ENCODE measurements at regions not wholly inside any gene's neighbourhood (a gene's known extent, or its start where the extent isn't known, plus 50 kb on each side); places are given as distances from the start of the nearest gene placed in this dataset.

DNA sequence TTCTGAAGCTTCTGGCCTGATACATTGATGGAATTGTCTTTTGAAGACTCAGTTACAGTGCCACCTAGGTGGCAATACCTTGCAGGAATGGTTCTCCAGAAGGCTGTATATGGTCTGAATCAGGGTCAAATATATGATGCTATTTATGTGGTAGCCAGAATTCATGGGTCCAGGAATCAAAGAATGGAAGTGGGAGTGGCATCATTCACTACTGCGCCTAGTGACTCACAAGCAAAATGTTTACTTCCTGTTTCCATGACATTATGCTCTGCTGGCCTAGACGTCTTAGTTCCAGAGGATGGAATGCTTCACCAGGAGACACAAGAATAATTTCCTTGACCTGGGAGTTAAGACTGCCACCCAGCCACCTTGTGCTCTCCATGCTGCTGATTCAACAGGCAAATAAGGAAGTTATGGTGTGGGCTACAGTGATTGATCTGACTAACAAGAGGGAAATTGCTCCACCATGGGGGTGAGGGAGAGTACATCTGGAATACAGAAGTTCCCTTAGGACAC lies 491.8 kb downstream of the ETS1 start:
- no peak for DNase-seq

DNA sequence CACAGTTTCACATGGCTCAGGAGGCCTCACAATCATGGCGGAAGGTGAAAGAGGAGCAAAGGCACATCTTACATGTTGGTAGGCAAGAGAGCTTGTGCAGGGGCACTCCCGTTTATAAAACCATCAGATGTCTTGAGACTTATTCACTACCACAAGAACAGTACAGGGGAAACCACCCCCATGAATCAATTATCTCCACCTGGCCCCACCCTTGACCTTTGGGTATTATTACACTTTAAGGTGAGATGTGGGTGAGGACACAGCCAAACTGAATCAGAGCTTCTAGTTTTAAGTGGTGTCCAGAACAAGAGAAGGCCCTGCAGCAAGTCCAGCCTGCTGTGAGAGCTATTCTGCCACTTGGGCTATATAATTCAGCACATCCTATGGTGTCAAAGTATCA lies 493.7 kb downstream of the ETS1 start:
- DNase-seq = no peak

DNA sequence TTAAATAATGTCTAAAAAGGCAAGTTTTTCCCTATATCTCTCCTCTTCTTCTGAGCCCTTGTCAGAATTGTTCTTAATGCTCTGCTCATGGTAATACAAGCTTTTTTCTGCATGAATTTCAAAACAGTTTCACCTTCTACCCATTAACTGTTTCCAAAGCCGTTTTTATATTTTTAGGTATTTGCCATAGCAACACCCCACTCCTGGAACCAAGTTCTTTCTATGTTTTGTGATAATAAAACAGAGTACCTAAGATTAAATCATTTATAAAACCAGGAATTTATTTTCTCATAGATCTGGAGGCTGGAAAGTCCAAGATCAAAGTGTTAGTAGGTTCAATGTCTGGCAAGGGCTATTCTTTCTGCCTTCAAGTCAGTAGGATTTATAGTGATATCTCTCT lies 497.4 kb downstream of the ETS1 start:
- DNase-seq = no peak

DNA sequence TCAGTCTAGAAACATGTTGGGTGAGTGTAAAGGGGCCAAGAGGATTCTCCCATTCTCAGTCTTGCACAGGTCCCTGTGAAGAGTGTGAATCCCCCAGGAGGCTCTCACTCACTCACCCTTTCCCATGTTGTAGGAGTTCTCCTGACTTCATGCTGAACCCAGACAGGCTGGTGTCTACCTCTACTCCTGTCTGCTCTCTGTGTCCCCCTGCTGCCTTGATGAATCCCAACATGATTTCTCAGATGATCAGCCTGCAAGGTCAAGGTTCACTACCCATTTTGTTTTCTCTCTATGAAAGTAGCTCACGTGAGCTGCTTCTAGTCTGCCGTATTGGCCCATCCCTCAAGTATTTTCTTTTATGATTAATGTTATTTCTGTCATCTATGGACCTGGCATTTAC lies 500.6 kb downstream of the ETS1 start:
- DNase-seq = no peak

DNA sequence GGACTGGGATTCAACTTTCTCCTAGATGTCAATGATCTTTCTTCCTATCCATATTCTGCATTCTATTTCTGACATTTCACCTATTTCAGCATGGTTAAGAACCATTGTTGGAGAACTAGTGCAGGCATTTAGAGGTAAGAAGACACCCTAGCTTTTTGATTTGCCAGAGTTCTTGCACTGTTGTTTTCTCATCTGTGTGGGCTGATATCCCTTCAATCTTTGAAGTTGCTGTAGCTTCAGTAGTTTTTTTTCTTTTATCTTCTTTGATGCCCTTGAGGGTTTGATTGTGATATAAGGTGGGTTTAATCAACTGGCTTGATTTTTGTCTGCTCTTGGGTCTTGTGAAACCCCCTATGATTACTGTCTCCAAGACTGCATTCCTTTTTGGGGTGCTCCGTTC lies 502.1 kb downstream of the ETS1 start:
- DNase-seq = no peak

DNA sequence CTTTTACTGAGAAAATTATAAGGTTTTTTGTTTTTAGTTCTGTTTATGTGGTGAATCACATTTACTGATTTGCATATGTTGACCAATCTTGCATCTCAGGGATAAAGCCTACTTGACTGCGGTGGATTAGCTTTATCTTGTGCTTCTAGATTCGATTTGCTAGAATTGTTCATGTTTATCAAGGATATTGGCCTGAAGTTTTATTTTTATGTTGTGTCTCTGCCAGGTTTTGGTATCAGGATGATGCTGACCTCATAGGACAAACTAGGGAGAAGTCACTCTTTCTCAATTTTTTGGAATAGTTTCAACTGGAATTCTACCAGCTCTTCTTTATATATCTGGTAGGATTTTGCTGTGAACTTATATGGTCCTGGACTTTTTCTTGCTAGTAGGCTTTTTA lies 504.8 kb downstream of the ETS1 start:
- DNase-seq = no peak

DNA sequence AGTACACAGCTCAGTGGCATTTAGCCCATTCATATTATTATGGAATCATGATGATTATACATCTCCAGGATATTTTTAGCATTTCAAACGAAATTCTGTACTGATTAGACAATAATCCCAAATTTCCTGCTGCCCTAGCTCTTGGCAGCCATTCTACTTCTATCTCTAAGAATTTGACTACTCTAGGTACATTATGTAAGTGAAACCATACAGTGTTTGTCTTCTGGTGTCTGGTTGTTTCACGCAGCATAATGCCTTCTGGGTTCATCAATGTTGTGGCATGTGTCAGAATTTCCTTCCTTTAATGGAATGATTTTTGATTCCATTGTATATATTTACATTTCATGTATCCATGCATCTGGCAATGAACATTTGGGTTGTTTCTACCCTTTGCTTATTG lies 517.7 kb downstream of the ETS1 start:
- no peak for DNase-seq

DNA sequence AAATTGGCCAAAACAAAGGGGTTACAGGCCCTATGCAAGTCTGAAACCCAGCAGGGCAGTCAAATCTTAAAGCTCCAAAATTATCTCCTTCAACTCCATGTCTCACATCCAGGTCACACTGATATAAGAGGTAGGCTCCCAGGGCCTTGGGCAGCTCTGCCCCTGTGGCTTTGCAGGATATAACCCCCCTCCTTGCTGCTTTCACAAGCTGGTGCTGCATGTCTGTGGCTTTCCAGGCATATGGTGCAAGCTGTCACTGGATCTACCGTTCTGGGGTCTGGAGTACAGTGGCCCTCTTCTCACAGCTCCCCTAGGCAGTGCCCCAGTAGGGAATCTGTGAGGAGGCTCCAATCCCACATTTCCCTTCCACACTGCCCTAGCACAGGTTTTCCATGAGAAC lies 519.6 kb downstream of the ETS1 start:
- DNase-seq = no peak

DNA sequence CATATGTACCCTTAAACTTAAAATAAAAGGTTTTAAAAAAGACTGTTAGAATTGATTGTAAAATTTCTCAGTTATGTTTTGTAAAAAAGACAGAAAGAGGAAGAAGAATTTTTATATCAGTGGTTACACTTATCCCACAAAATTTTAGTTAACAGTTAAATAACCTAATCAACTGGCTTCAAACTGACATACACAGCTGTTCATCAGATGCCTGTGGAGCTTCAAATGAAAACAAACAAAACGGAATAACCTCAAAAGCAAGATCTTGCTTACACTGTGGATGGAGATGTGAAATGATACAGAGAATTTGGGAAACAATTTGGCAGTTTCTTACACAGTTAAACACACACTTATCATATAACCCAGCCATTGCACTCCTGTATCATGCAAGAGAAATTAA lies 521.0 kb downstream of the ETS1 start:
- no peak for DNase-seq

DNA sequence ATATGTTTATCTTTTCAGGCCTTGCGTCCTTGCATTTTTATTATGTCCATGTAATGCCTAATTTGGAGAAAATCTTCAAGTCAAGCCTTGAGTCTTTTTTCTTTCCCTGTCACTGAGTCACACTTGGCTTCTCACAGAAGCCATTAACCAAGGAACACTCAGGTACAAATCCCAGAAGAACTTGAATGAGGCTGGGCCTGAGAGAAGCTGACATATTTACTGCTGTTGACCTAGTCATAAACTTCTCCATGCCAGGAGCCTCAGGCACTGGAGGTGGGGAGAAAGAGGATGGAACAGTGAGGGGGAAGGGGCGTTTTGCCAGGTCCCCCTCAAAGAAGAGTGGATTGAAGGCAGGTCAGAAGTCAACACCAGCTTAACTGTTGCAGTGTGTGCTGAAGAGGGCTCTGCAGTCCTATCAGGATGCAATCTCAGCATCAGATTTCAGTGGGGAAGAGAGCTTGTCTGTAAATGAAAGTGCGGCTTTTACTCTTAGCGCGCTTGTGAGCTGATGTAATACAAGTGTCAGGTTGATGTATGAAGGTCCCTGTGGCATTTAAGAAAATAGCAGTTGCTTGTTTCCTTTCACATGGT lies 526.0 kb downstream of the ETS1 start:
- no peak for DNase-seq

DNA sequence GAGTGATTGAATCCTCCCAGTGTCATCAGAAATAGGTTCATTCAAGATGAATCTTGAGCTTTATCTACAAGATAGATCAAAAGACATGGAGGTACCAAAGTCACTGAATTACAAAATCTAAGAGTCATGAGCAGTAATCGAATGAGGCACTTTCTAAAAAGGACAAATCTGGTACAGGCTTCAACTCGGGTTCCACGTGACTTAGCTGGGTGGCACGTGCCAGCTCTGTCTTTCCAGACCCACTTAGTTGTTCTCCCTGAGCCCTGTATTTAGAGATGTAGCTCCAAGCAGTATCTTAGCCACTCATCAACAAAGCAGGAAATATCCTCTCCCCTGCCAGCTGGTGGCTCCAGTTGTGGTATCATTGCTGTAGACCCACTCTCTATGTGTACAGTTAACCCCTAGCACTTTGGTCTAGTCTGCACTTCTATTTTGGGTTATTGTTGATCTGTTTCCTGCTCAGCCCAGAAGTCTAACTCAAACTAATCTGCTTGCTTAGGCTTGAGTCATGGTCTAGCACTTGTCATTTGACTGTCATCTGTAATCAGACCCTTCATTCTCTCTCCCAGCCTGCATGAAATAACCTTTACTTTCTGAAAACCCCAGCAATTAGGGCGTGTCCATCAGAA lies 528.7 kb downstream of the ETS1 start:
- no peak for DNase-seq

DNA sequence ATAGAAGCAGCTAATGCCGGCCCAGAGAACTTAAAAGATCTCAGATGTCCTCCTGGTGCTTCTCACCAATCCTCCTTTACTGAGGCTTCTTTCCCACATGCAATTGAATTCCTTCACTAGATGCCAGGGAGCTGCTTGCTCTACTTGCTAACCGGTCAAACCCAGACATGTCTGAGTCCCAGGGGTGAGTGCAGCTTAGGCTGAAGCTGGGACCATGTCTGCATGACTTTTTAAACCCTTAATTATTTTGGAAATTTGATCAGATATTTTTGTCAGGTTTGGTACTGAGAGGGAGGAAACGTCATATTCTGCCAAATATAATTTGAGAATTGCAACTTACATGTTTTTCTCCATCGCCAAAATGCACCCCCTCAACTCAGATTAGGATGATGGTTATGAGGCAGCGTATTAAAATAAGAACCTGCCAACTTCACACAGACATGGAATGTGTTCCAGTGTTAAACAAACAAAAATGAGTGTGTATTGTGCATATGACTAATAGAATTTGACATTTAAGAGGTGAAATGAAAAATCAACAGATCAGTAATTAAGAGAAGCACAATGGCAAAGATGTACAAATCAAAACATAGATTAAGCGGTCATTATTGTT lies 529.5 kb downstream of the ETS1 start:
- DNase-seq = no peak

DNA sequence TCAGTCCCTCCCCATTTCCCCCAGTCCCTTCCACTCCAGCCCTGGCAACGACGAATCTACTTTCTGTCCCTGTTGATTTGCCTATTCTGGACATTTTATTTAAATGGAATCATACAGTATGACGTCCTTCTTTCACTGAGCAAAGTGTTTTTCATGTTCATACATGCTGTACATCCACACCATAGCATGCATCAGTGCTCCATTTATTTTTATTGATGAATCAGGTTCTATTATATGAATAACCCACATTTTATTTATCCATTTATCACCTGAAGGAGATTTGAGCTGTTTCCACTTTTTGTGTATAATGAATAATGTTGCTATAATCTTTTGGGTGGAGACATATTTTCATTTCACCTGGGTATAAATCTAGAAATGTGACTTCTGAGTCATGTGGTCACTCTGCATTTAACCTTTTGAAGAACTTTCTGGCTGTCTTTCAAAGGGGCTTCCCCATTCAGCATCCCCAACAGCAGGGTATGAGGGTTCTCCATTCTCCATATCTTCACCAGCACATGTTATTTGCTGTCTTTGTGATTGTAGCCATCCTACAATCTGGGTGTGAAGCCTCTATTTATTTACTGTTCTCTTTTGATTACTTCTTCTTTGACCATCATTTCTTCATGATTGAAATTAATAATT lies 531.7 kb downstream of the ETS1 start:
- no peak for DNase-seq

DNA sequence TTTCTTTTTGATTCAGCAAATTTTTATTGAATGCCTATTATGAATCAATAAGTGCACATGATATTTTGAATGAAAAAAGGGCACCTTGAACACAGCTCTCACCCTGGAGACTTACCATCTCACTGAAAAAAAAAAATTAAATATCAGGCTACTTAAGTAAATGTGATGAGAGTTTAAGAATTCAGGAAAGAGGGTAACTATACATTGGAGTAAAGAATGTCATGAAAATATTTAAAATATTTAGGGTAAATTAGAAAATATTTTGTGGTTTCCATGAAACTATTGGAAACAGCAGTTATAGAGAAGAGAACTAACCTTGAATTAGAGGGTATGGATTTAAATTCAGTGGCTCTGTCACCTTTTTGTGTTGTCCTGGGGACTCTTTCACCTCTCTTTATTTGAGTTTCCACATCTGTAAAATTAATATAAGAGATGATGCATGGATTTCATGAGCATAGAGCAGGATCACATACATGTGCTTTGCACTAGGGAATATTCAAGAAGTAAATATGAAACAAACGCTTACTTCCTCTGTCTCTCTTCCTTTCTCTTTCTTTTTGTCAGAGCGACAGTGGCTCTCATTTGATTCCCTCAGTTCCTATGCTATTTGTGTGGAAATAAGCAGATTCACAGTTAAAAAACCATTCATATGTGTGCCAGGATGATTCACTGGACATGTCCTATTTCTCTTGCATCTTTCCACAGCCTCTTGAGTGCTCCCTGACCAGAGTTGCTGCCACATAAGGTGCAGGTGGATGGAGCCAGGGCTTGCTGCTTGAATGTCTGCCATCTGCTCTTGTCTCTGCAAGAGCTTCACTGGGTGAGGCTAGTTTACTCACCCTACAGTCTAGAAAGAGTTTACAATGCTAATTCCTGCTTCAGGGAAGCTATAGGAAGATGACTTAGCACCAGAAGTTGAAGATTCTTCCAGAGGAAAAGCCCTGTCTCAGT lies 533.1 kb downstream of the ETS1 start:
- DNase-seq = no peak

DNA sequence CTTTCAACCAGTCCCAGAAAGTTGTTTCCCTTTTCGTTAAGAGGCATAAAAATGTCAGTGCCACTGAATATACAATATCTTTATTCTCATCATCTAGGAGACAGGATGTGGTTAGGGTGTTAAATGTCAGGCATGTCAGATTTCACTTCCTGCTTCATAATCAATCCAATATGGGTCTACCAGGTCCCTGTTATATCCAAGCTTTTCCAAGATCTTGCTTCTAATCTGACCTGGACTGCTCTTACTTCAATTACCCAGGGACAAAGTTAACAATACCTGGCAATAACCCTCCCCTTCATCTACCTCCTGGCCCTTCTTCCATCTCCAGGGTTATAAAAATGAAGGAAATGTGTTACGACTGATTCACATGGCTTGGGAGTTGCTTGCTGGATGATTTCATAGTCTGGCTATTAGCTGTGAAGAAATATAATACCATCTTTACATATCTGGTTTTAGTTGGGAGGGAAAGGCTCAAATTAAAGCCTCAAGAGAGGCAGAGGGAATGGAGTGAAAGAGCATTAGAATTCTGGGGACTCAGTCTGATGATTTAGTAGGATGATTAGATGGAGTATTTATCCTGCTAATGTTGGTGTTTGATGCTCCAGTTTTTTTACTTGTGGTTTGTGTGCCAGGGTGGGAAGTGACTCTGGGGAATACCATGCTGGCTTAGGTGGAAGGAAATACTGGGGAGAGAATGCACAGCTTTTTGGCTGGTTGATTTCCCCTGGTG lies 534.3 kb downstream of the ETS1 start:
- no peak for DNase-seq

DNA sequence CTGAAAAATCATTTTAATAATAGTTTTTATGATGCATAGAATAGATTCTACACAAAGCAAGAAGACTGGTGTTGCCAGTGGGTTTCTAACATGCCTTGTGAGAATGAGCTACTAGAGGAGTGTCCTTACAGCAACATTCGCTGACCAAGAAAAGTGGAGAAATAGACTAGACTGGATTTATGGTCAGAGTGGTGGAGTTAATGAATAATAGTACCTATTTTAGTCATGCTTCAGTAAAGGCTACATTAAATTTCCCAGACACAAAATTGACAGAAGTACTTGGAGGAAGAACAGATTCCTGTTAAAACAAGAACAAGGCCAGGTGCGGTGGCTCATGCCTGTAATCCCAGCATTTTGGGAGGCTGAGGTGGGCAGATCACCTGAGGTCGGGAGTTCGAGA lies 539.2 kb downstream of the ETS1 start:
- DNase-seq = no peak

DNA sequence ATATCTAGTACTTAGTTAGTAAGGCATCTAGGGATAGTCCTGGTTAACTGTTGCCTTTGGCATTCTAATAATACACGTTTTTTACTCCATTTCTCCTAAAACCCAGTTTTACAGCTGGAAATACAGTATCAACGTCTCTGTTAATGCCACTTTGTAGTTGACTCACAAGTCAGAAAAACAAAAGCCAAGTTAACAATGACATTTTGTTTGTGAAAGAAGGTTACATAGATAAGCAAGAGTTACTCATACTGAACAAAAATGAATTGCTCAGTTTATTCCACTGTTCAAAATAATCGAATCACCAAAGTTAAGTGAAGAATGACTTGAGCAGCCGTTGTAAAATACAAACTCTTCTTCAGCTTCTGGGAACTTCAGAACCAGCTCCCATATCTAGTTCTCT lies 540.3 kb downstream of the ETS1 start:
- no peak for DNase-seq

DNA sequence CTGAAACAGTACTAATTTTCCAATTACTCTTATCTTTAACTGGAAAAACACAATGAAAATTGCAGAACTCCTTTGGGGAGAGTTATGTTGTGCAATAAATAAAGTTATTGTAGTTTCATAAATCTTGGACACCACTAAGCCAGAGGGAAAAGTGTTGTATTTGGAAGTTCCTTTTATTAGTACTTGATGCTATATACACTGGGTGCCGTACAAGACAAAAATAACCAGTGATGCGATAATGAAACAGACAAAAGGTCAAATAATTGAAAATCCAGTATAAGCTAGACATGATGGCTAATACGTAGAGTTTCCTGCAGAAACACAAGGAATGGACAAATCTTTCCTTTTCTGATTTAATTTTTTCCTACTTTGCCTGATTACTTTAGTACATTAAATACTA lies 541.1 kb downstream of the ETS1 start:
- DNase-seq = no peak

DNA sequence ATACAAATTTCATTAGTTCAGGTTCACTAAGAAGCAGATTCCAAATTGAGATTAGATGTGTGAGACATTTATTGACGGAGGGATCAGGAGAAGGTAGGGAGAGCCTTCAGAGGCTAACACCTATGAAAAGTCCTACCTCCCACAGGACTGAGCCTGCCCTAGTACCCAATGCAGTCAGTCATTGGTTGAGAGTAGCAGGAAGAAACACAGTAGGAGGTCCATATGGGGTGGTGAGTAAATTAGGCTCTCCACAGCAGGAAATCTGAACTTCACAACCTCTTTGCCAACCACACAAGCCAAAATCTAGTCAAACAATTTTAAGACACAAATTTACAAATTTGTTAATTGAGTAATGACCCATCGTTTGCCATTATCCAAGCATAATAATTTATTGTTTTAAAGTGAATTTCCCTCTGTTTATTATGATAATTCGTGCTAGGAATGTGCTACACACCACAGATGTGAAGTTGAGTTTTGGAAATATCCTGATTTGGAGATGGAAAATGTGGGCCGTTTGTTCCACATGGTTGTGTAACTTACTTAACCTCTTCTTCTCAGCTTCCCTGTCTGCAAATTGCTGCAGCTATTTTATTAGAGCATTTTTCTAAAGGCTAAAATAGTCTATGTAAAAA lies 542.1 kb downstream of the ETS1 start:
- no peak for DNase-seq

DNA sequence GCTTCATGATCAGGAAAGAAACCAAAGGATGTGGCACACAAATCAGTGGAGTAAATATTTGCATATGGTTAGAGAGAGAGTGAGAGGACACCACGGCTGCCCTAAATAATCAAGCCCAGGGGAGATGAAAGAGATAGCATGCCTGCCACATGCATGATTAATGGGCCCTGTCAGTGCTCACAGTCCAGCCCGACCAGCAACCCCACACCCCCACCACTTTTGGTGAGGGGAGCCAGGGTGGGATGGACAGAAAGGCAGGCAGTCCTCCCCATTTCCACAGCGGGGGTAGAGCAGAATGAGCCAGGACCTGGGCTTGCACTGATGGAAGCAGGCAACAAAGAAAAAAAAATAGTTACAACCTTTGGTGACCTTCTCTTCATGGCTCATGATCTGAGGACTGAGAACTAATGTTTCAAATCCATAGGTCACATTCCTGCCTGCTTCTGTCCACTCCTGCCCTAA lies 545.0 kb downstream of the ETS1 start:
- DNase-seq = no peak

DNA sequence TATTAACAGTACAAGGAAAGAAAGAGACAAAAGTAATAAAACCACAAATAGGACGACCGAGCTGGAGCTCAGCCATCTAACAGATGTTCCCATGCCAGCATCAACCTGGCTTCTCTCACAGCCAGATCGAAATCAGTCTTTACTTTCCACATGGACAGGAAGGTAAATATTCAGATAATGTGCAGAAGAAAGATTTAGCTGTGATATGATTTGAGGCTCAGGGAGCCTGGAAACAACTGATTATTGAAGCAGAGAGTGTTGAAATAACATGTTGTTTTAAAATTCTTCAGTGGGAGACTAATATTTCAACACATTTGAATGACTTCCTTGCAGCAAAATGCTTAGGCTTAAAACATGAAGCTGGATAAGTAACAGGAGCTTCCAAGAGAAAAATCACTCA lies 546.8 kb downstream of the ETS1 start:
- DNase-seq = no peak
